T-helper 2 cell treated with Interferon-gamma antibody and Interleukin-4, amounts not matched to agents 5 μg/mL and 100 μg/mL, for 36 hours (primary cell): ENCODE measurements at regions not wholly inside any gene's neighbourhood (a gene's known extent, or its start where the extent isn't known, plus 50 kb on each side); places are given as distances from the start of the nearest gene placed in this dataset.

Experiments
- DNase-seq: peaks from one replicate; pipeline ENCODE4 v3.0.0; 2021; ENCODE audit warnings: low spot score
- H3K27ac Mint-ChIP-seq: one replicate; pipeline ENCODE4 v1.8.0; 2021; ENCODE audit warnings: mild to moderate bottlenecking, mixed read lengths
- H3K27me3 Mint-ChIP-seq: one replicate; pipeline ENCODE4 v1.8.0; 2021; ENCODE audit warnings: low read depth, mixed read lengths
- H3K36me3 Mint-ChIP-seq: one replicate; pipeline ENCODE4 v1.8.0; 2021; ENCODE audit warnings: low read depth, mixed read lengths
- H3K4me1 Mint-ChIP-seq: one replicate; pipeline ENCODE4 v1.8.0; 2021; ENCODE audit warnings: low read depth, mixed read lengths
- H3K4me3 Mint-ChIP-seq: one replicate; pipeline ENCODE4 v1.8.0; 2022; ENCODE audit warnings: mild to moderate bottlenecking, moderate library complexity, mixed read lengths
- H3K9me3 Mint-ChIP-seq: one replicate; pipeline ENCODE4 v1.8.0; 2021; ENCODE audit warnings: mixed read lengths

- H3K27ac Mint-ChIP-seq = no peak overlapping the region
- H3K4me3 Mint-ChIP-seq = no peak overlapping the region
- DNase-seq = no peak
- no peaks in the 10 kb centered on the region for H3K36me3 Mint-ChIP-seq
- no peaks in the 10 kb centered on the region for H3K27me3 Mint-ChIP-seq
- H3K9me3 Mint-ChIP-seq = peaks cover 47% of the 10 kb centered on the region
- H3K4me1 Mint-ChIP-seq = no peaks in the 10 kb centered on the region
These were observed 852.8 kb upstream of the PCDH7 start for GRCh38 chr4:29867412-29867811.

GRCh38 chr4:29900336-29900735 is 819.8 kb upstream of the PCDH7 start:
- no peak for DNase-seq
- no peak overlapping the region for H3K27ac Mint-ChIP-seq
- no peak overlapping the region for H3K4me3 Mint-ChIP-seq
- no peaks in the 10 kb centered on the region for H3K4me1 Mint-ChIP-seq
- H3K9me3 Mint-ChIP-seq = peaks cover 25% of the 10 kb centered on the region
- no peaks in the 10 kb centered on the region for H3K27me3 Mint-ChIP-seq
- H3K36me3 Mint-ChIP-seq = no peaks in the 10 kb centered on the region

GRCh38 chr4:29908276-29908675 is 811.9 kb upstream of the PCDH7 start:
- Mint-ChIP-seq H3K4me1 (no peaks in the 10 kb centered on the region), H3K27ac (no peak overlapping the region), H3K4me3 (no peak overlapping the region), H3K9me3 (peaks cover 55% of the 10 kb centered on the region), H3K27me3 (no peaks in the 10 kb centered on the region), H3K36me3 (no peaks in the 10 kb centered on the region)
- DNase-seq = no peak

- peaks cover 36% of the 10 kb centered on the region for H3K9me3 Mint-ChIP-seq
- H3K4me3 Mint-ChIP-seq = no peak overlapping the region
- no peak for DNase-seq
- H3K36me3 Mint-ChIP-seq = no peaks in the 10 kb centered on the region
- no peaks in the 10 kb centered on the region for H3K27me3 Mint-ChIP-seq
- no peaks in the 10 kb centered on the region for H3K4me1 Mint-ChIP-seq
- H3K27ac Mint-ChIP-seq = no peak overlapping the region
These were observed 792.3 kb upstream of the PCDH7 start for GRCh38 chr4:29927895-29928294.

- Mint-ChIP-seq H3K4me1 (no peaks in the 10 kb centered on the region), H3K9me3 (peaks cover 24% of the 10 kb centered on the region), H3K27ac (no peak overlapping the region), H3K4me3 (no peak overlapping the region), H3K36me3 (no peaks in the 10 kb centered on the region), H3K27me3 (no peaks in the 10 kb centered on the region)
- DNase-seq = no peak
These were observed 771.7 kb upstream of the PCDH7 start for GRCh38 chr4:29948451-29948850.

GRCh38 chr4:29948858-29949257 is 771.3 kb upstream of the PCDH7 start:
- H3K9me3 Mint-ChIP-seq = peaks cover 25% of the 10 kb centered on the region
- H3K4me3 Mint-ChIP-seq = no peak overlapping the region
- no peaks in the 10 kb centered on the region for H3K36me3 Mint-ChIP-seq
- DNase-seq = no peak
- no peaks in the 10 kb centered on the region for H3K4me1 Mint-ChIP-seq
- no peaks in the 10 kb centered on the region for H3K27me3 Mint-ChIP-seq
- H3K27ac Mint-ChIP-seq = no peak overlapping the region

GRCh38 chr4:29966386-29966785 is 753.8 kb upstream of the PCDH7 start:
- no peaks in the 10 kb centered on the region for H3K36me3 Mint-ChIP-seq
- H3K4me3 Mint-ChIP-seq = no peak overlapping the region
- no peak overlapping the region for H3K27ac Mint-ChIP-seq
- H3K4me1 Mint-ChIP-seq = no peaks in the 10 kb centered on the region
- no peak for DNase-seq
- peaks cover 30% of the 10 kb centered on the region for H3K9me3 Mint-ChIP-seq
- no peaks in the 10 kb centered on the region for H3K27me3 Mint-ChIP-seq

GRCh38 chr4:29970626-29971025 is 749.5 kb upstream of the PCDH7 start:
- H3K4me3 Mint-ChIP-seq = no peak overlapping the region
- DNase-seq = no peak
- no peak overlapping the region for H3K27ac Mint-ChIP-seq
- H3K36me3 Mint-ChIP-seq = no peaks in the 10 kb centered on the region
- no peaks in the 10 kb centered on the region for H3K4me1 Mint-ChIP-seq
- H3K9me3 Mint-ChIP-seq = peaks cover 36% of the 10 kb centered on the region
- no peaks in the 10 kb centered on the region for H3K27me3 Mint-ChIP-seq

GRCh38 chr4:29972121-29972520 is 748.0 kb upstream of the PCDH7 start:
- Mint-ChIP-seq H3K27ac (no peak overlapping the region), H3K36me3 (no peaks in the 10 kb centered on the region), H3K27me3 (no peaks in the 10 kb centered on the region), H3K4me3 (no peak overlapping the region), H3K4me1 (no peaks in the 10 kb centered on the region), H3K9me3 (peaks cover 33% of the 10 kb centered on the region)
- no peak for DNase-seq

GRCh38 chr4:29983890-29984289 is 736.3 kb upstream of the PCDH7 start:
- no peak for DNase-seq
- Mint-ChIP-seq H3K9me3 (peaks cover 30% of the 10 kb centered on the region), H3K4me1 (no peaks in the 10 kb centered on the region), H3K4me3 (no peak overlapping the region), H3K27ac (no peak overlapping the region), H3K27me3 (no peaks in the 10 kb centered on the region), H3K36me3 (no peaks in the 10 kb centered on the region)

- Mint-ChIP-seq H3K27me3 (no peaks in the 10 kb centered on the region), H3K27ac (no peak overlapping the region), H3K36me3 (no peaks in the 10 kb centered on the region), H3K4me1 (no peaks in the 10 kb centered on the region), H3K4me3 (no peak overlapping the region), H3K9me3 (peaks cover 16% of the 10 kb centered on the region)
- no peak for DNase-seq
These were observed 718.5 kb upstream of the PCDH7 start for GRCh38 chr4:30001628-30002027.

- Mint-ChIP-seq H3K9me3 (peaks cover 16% of the 10 kb centered on the region), H3K36me3 (no peaks in the 10 kb centered on the region), H3K27me3 (no peaks in the 10 kb centered on the region), H3K27ac (no peak overlapping the region), H3K4me1 (no peaks in the 10 kb centered on the region), H3K4me3 (no peak overlapping the region)
- DNase-seq = no peak
These were observed 717.8 kb upstream of the PCDH7 start for GRCh38 chr4:30002341-30002740.

- Mint-ChIP-seq H3K4me3 (no peak overlapping the region), H3K27me3 (no peaks in the 10 kb centered on the region), H3K27ac (no peak overlapping the region), H3K9me3 (peaks cover 34% of the 10 kb centered on the region), H3K4me1 (no peaks in the 10 kb centered on the region), H3K36me3 (no peaks in the 10 kb centered on the region)
- DNase-seq = no peak
These were observed 714.2 kb upstream of the PCDH7 start for GRCh38 chr4:30005995-30006394.

- no peaks in the 10 kb centered on the region for H3K36me3 Mint-ChIP-seq
- H3K27ac Mint-ChIP-seq = no peak overlapping the region
- no peaks in the 10 kb centered on the region for H3K4me1 Mint-ChIP-seq
- no peaks in the 10 kb centered on the region for H3K27me3 Mint-ChIP-seq
- peaks cover 30% of the 10 kb centered on the region for H3K9me3 Mint-ChIP-seq
- no peak for DNase-seq
- no peak overlapping the region for H3K4me3 Mint-ChIP-seq
These were observed 695.6 kb upstream of the PCDH7 start for GRCh38 chr4:30024526-30024925.

GRCh38 chr4:30028826-30029225 is 691.3 kb upstream of the PCDH7 start:
- no peak for DNase-seq
- H3K9me3 Mint-ChIP-seq = peaks cover 28% of the 10 kb centered on the region

More at GRCh38 chr4:30028826-30029225, 691.3 kb upstream of the PCDH7 start:
- no peaks in the 10 kb centered on the region for H3K36me3 Mint-ChIP-seq
- no peaks in the 10 kb centered on the region for H3K4me1 Mint-ChIP-seq
- H3K27me3 Mint-ChIP-seq = no peaks in the 10 kb centered on the region
- no peak overlapping the region for H3K4me3 Mint-ChIP-seq
- no peak overlapping the region for H3K27ac Mint-ChIP-seq
